HEK293 (cell line): ENCODE measurements at regions not wholly inside any gene's neighbourhood (a gene's known extent, or its start where the extent isn't known, plus 50 kb on each side); places are given as distances from the start of the nearest gene placed in this dataset.
A peak's percentile ranks its signal among the peaks of the same experiment; 100 is the strongest.

Experiments
- GLI4 ChIP-seq: fragments of 450-650 bp; formaldehyde crosslinking; IDR thresholded peaks from 2 replicates; pipeline ENCODE4 v1.5.1; 2016; ENCODE audit warnings: missing biosample characterization, missing genetic modification characterization
- KLF16 ChIP-seq: fragments of 450-650 bp; formaldehyde crosslinking; IDR thresholded peaks from 2 replicates; pipeline ENCODE4 v1.5.1; 2017; ENCODE audit warnings: missing biosample characterization, missing genetic modification characterization
- OSR2 ChIP-seq: fragments of 450-650 bp; formaldehyde crosslinking; IDR thresholded peaks from 2 replicates; pipeline ENCODE4 v1.5.1; 2016; ENCODE audit warnings: missing biosample characterization, missing genetic modification characterization
- PRDM1 ChIP-seq: fragments of 450-650 bp; formaldehyde crosslinking; IDR thresholded peaks from 2 replicates; pipeline ENCODE4; 2016; ENCODE audit warnings: missing biosample characterization, missing genetic modification characterization
- SCRT1 ChIP-seq: fragments of 450-650 bp; formaldehyde crosslinking; IDR thresholded peaks from 2 replicates; pipeline ENCODE4 v1.5.1; 2016; ENCODE audit warnings: missing biosample characterization, missing genetic modification characterization, borderline replicate concordance
- SP2 ChIP-seq: fragments of 450-650 bp; formaldehyde crosslinking; IDR thresholded peaks from 2 replicates; pipeline ENCODE4 v1.5.1; 2016; ENCODE audit warnings: missing biosample characterization, missing genetic modification characterization
- TSHZ1 ChIP-seq: fragments of 450-650 bp; formaldehyde crosslinking; IDR thresholded peaks from 2 replicates; pipeline ENCODE4 v1.5.1; 2016; ENCODE audit warnings: missing biosample characterization, missing genetic modification characterization, borderline replicate concordance
- ZBTB17 ChIP-seq: fragments of 450-650 bp; formaldehyde crosslinking; IDR thresholded peaks from 2 replicates; pipeline ENCODE4 v1.5.1; 2016; ENCODE audit warnings: missing biosample characterization, missing genetic modification characterization
- ZFP41 ChIP-seq: fragments of 450-650 bp; formaldehyde crosslinking; IDR thresholded peaks from 2 replicates; pipeline ENCODE4 v1.5.1; 2016; ENCODE audit warnings: missing biosample characterization, missing genetic modification characterization, borderline replicate concordance
- ZNF114 ChIP-seq: fragments of 450-650 bp; formaldehyde crosslinking; IDR thresholded peaks from 2 replicates; pipeline ENCODE4 v1.5.0; 2017; ENCODE audit warnings: missing biosample characterization, missing genetic modification characterization
- ZNF223 ChIP-seq: fragments of 450-650 bp; formaldehyde crosslinking; IDR thresholded peaks from 2 replicates; pipeline ENCODE4 v1.5.1; 2016; ENCODE audit warnings: missing biosample characterization, missing genetic modification characterization
- ZNF266 ChIP-seq: fragments of 450-650 bp; formaldehyde crosslinking; IDR thresholded peaks from 2 replicates; pipeline ENCODE4 v1.5.1; 2016; ENCODE audit warnings: missing biosample characterization, missing genetic modification characterization, low read depth
- ZNF274 ChIP-seq, 2 experiments: fragments of 200-500 bp in 1 of 2; fragments of 450-650 bp in 1 of 2; sonication (Bioruptor generic) in 1 of 2; formaldehyde crosslinking in 1 of 2; IDR thresholded peaks; 2 replicates each; pipeline versions ENCODE4 v1.5.1 to v1.6.1; 2014 to 2016; ENCODE audit warnings: borderline replicate concordance in 1 of 2, inconsistent platforms in 1 of 2, low read length in 1 of 2, missing biosample characterization in 1 of 2, missing genetic modification characterization in 1 of 2
- ZNF350 ChIP-seq: fragments of 450-650 bp; formaldehyde crosslinking; IDR thresholded peaks from 2 replicates; pipeline ENCODE4 v1.5.0; 2017; ENCODE audit warnings: missing biosample characterization, mild to moderate bottlenecking, missing genetic modification characterization
- ZNF37A ChIP-seq: fragments of 450-650 bp; IDR thresholded peaks from 2 replicates; pipeline ENCODE4 v1.5.1; 2018; ENCODE audit warnings: missing biosample characterization, missing genetic modification characterization
- ZNF416 ChIP-seq: fragments of 450-650 bp; formaldehyde crosslinking; IDR thresholded peaks from 2 replicates; pipeline ENCODE4 v1.5.1; 2016; ENCODE audit warnings: missing biosample characterization, missing genetic modification characterization
- ZNF558 ChIP-seq: fragments of 450-650 bp; formaldehyde crosslinking; IDR thresholded peaks from 2 replicates; pipeline ENCODE4 v1.5.1; 2016; ENCODE audit warnings: missing biosample characterization, missing genetic modification characterization
- ZNF585B ChIP-seq: fragments of 450-650 bp; formaldehyde crosslinking; IDR thresholded peaks from 2 replicates; pipeline ENCODE4 v1.5.1; 2016; ENCODE audit warnings: missing biosample characterization, missing genetic modification characterization
- ZNF621 ChIP-seq: fragments of 450-650 bp; formaldehyde crosslinking; IDR thresholded peaks from 2 replicates; pipeline ENCODE4 v1.5.1; 2017; ENCODE audit warnings: missing biosample characterization, missing genetic modification characterization
- ZNF664 ChIP-seq: fragments of 450-650 bp; formaldehyde crosslinking; IDR thresholded peaks from 2 replicates; pipeline ENCODE4 v1.5.1; 2016; ENCODE audit warnings: missing biosample characterization, missing genetic modification characterization
- ZNF670 ChIP-seq: fragments of 450-650 bp; formaldehyde crosslinking; IDR thresholded peaks from 2 replicates; pipeline ENCODE4 v1.5.1; 2016; ENCODE audit warnings: missing biosample characterization, missing genetic modification characterization, low read depth
- ZNF677 ChIP-seq: fragments of 450-650 bp; IDR thresholded peaks from 2 replicates; pipeline ENCODE4 v1.5.0; 2018; ENCODE audit warnings: missing biosample characterization, mild to moderate bottlenecking, missing genetic modification characterization, moderate library complexity
- ZNF776 ChIP-seq: fragments of 450-650 bp; formaldehyde crosslinking; IDR thresholded peaks from 2 replicates; pipeline ENCODE4 v1.5.0; 2017; ENCODE audit warnings: missing biosample characterization, missing genetic modification characterization, borderline replicate concordance
- TF ChIP-seq, protein P1 (sequence below): fragments of 450-650 bp; formaldehyde crosslinking; IDR thresholded peaks from 2 replicates; pipeline ENCODE4 v1.5.1; 2017; ENCODE audit warnings: missing biosample characterization, missing genetic modification characterization
- TF ChIP-seq, protein P2 (sequence below): fragments of 450-650 bp; formaldehyde crosslinking; IDR thresholded peaks from 2 replicates; pipeline ENCODE4 v1.5.1; 2016; ENCODE audit warnings: missing biosample characterization, missing genetic modification characterization
- TF ChIP-seq, protein P3 (sequence below): fragments of 450-650 bp; formaldehyde crosslinking; IDR thresholded peaks from 2 replicates; pipeline ENCODE4 v1.5.1; 2016; ENCODE audit warnings: missing biosample characterization, missing genetic modification characterization
- TF ChIP-seq, protein P4 (sequence below): fragments of 450-650 bp; formaldehyde crosslinking; IDR thresholded peaks from 2 replicates; pipeline ENCODE4 v1.5.1; 2016; ENCODE audit warnings: missing biosample characterization, missing genetic modification characterization
- TF ChIP-seq, protein P5 (sequence below): fragments of 450-650 bp; formaldehyde crosslinking; IDR thresholded peaks from 2 replicates; pipeline ENCODE4 v1.5.1; 2017; ENCODE audit warnings: missing biosample characterization, missing genetic modification characterization

DNA sequence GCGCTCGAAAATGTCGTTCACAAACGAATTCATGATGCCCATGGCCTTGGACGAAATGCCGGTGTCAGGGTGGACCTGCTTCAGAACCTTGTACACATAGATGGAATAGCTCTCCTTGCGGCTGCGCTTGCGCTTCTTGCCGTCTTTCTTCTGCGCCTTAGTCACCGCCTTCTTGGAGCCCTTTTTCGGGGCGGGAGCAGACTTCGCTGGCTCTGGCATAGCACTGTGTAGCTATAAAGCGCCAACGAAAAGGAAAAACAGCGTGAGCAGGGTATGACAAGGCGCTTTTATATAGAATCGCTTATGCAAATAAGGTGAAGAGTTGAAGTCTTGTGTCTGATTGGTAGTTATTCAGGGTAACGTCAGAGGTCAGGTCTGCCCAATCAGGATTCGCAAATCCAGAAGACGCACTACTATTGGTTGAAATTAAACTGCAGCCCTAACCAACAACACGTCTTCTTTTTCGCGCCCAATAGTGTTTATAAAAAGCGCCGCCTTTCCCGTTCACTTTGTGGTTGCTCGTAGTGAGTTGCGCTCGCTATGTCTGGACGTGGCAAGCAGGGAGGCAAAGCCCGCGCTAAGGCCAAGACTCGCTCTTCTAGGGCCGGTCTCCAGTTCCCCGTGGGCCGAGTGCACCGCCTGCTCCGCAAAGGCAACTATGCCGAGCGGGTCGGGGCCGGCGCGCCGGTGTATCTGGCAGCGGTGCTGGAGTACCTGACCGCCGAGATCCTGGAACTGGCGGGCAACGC, 114.8 kb upstream of the PRSS16 start (continued):
- TF ChIP-seq, protein P1, sequence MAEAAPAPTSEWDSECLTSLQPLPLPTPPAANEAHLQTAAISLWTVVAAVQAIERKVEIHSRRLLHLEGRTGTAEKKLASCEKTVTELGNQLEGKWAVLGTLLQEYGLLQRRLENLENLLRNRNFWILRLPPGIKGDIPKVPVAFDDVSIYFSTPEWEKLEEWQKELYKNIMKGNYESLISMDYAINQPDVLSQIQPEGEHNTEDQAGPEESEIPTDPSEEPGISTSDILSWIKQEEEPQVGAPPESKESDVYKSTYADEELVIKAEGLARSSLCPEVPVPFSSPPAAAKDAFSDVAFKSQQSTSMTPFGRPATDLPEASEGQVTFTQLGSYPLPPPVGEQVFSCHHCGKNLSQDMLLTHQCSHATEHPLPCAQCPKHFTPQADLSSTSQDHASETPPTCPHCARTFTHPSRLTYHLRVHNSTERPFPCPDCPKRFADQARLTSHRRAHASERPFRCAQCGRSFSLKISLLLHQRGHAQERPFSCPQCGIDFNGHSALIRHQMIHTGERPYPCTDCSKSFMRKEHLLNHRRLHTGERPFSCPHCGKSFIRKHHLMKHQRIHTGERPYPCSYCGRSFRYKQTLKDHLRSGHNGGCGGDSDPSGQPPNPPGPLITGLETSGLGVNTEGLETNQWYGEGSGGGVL (tag by site-specific recombination): no peak
- TF ChIP-seq ZNF274 (IDR thresholded peaks at IDR 0.05; ENCODE audit: low read length): no peak
- TF ChIP-seq ZNF274 (tag by site-specific recombination; IDR thresholded peaks at IDR 0.05; ENCODE audit: borderline replicate concordance): no peak
- TF ChIP-seq, protein P2, sequence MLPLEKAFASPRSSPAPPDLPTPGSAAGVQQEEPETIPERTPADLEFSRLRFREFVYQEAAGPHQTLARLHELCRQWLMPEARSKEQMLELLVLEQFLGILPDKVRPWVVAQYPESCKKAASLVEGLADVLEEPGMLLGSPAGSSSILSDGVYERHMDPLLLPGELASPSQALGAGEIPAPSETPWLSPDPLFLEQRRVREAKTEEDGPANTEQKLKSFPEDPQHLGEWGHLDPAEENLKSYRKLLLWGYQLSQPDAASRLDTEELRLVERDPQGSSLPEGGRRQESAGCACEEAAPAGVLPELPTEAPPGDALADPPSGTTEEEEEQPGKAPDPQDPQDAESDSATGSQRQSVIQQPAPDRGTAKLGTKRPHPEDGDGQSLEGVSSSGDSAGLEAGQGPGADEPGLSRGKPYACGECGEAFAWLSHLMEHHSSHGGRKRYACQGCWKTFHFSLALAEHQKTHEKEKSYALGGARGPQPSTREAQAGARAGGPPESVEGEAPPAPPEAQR (tag by site-specific recombination): no peak
- TF ChIP-seq, protein P3, sequence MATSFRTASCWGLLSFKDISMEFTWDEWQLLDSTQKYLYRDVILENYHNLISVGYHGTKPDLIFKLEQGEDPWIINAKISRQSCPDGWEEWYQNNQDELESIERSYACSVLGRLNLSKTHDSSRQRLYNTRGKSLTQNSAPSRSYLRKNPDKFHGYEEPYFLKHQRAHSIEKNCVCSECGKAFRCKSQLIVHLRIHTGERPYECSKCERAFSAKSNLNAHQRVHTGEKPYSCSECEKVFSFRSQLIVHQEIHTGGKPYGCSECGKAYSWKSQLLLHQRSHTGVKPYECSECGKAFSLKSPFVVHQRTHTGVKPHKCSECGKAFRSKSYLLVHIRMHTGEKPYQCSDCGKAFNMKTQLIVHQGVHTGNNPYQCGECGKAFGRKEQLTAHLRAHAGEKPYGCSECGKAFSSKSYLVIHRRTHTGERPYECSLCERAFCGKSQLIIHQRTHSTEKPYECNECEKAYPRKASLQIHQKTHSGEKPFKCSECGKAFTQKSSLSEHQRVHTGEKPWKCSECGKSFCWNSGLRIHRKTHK (tag by site-specific recombination): no peak
- TF ChIP-seq, protein P4, sequence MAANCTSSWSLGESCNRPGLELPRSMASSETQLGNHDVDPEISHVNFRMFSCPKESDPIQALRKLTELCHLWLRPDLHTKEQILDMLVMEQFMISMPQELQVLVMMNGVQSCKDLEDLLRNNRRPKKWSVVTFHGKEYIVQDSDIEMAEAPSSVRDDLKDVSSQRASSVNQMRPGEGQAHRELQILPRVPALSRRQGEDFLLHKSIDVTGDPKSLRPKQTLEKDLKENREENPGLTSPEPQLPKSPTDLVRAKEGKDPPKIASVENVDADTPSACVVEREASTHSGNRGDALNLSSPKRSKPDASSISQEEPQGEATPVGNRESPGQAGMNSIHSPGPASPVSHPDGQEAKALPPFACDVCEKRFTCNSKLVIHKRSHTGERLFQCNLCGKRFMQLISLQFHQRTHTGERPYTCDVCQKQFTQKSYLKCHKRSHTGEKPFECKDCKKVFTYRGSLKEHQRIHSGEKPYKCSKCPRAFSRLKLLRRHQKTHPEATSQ (tag by site-specific recombination): no peak
- no peak for TF ChIP-seq ZNF585B
- no peak for TF ChIP-seq ZNF776 (tag by site-specific recombination)
- TF ChIP-seq ZNF416: no peak
- no peak for TF ChIP-seq ZNF664
- TF ChIP-seq ZNF558 (tag by site-specific recombination): no peak
- no peak for TF ChIP-seq ZNF37A (tag by site-specific recombination)
- no peak for TF ChIP-seq ZNF670 (tag by site-specific recombination)
- TF ChIP-seq ZNF223: no peak
- TF ChIP-seq SP2: peak; percentile 88
- TF ChIP-seq, protein P5, sequence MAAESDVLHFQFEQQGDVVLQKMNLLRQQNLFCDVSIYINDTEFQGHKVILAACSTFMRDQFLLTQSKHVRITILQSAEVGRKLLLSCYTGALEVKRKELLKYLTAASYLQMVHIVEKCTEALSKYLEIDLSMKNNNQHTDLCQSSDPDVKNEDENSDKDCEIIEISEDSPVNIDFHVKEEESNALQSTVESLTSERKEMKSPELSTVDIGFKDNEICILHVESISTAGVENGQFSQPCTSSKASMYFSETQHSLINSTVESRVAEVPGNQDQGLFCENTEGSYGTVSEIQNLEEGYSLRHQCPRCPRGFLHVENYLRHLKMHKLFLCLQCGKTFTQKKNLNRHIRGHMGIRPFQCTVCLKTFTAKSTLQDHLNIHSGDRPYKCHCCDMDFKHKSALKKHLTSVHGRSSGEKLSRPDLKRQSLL (tag by site-specific recombination): no peak
- TF ChIP-seq ZBTB17 (tag by site-specific recombination): peak; percentile 71; the same call in 1 of the 2 replicates
- TF ChIP-seq ZNF266 (tag by site-specific recombination): no peak
- TF ChIP-seq ZNF677 (tag by site-specific recombination): no peak
- no peak for TF ChIP-seq ZNF350
- TF ChIP-seq PRDM1: no peak
- TF ChIP-seq SCRT1 (tag by site-specific recombination): no peak
- TF ChIP-seq KLF16 (tag by site-specific recombination): no peak
- TF ChIP-seq ZFP41 (tag by site-specific recombination): no peak
- TF ChIP-seq GLI4 (tag by site-specific recombination): no peak
- TF ChIP-seq ZNF114 (tag by site-specific recombination): no peak
- TF ChIP-seq ZNF621 (tag by site-specific recombination): no peak
- no peak for TF ChIP-seq OSR2 (tag by site-specific recombination)
- TF ChIP-seq TSHZ1 (tag by site-specific recombination): no peak
